Keratinocyte (primary cell): ENCODE measurements at regions not wholly inside any gene's neighbourhood (a gene's known extent, or its start where the extent isn't known, plus 50 kb on each side); places are given as distances from the start of the nearest gene placed in this dataset.

ENCODE experiments used
- DNase-seq: peaks from one replicate; pipeline ENCODE4 v3.0.0-alpha.2; 2011; ENCODE audit warnings: low read depth, missing footprints, low spot score
- FAIRE-seq: peaks from 2 replicates; lab custom pipeline; 2011; peaks lifted over from hg19 to GRCh38; lab: Jason Lieb, UNC
- H2AFZ ChIP-seq: 2 replicates; pipeline ENCODE4 v1.6.0; 2012; ENCODE audit warnings: low read length, control low read depth, inconsistent platforms; ENCODE audit not compliant: control insufficient read depth
- H3K27ac ChIP-seq: 2 replicates; pipeline ENCODE4 v1.5.1; 2011; ENCODE audit warnings: low read length; ENCODE audit not compliant: control insufficient read depth, insufficient read depth
- H3K27me3 ChIP-seq: 3 replicates; pipeline ENCODE4 v1.6.0; 2011; ENCODE audit warnings: low read length; ENCODE audit not compliant: control insufficient read depth, insufficient read depth; ENCODE audit errors: extremely low read depth
- H3K36me3 ChIP-seq, 2 experiments: 2 replicates in 1 of 2; 3 replicates in 1 of 2; pipeline ENCODE4 v1.5.1; 2011; ENCODE audit warnings: low read length in 2 of 2, mild to moderate bottlenecking in 1 of 2; ENCODE audit not compliant: control insufficient read depth in 2 of 2, insufficient read depth in 2 of 2; ENCODE audit errors: extremely low read depth in 1 of 2
- H3K4me1 ChIP-seq: 3 replicates; pipeline ENCODE4 v1.5.1; 2011; ENCODE audit warnings: low read length; ENCODE audit not compliant: control insufficient read depth, insufficient read depth; ENCODE audit errors: extremely low read depth
- H3K4me2 ChIP-seq: 3 replicates; pipeline ENCODE4 v1.6.0; 2011; ENCODE audit warnings: low read depth, low read length; ENCODE audit not compliant: control insufficient read depth, insufficient read depth; ENCODE audit errors: extremely low read depth
- H3K4me3 ChIP-seq, 3 experiments: fragments of 200-600 bp in 1 of 3; sonication (generic) in 1 of 3; 2 replicates in 2 of 3; 3 replicates in 1 of 3; pipeline ENCODE4 v1.5.1; 2011 to 2016; ENCODE audit warnings: low read length in 3 of 3, mild to moderate bottlenecking in 3 of 3, control low read depth in 2 of 3, inconsistent platforms in 1 of 3, low read depth in 1 of 3, mixed read lengths in 1 of 3, mixed run types in 1 of 3, moderate library complexity in 1 of 3; ENCODE audit not compliant: control insufficient read depth in 2 of 3, insufficient read depth in 2 of 3; ENCODE audit errors: extremely low read depth in 1 of 3
- H3K79me2 ChIP-seq: 2 replicates; pipeline ENCODE4 v1.6.0; 2012; ENCODE audit warnings: low read length; ENCODE audit not compliant: control insufficient read depth, insufficient read depth
- H3K9ac ChIP-seq: 3 replicates; pipeline ENCODE4 v1.6.0; 2011; ENCODE audit warnings: low read length; ENCODE audit not compliant: control insufficient read depth, insufficient read depth; ENCODE audit errors: extremely low read depth
- H3K9me1 ChIP-seq: 3 replicates; pipeline ENCODE4 v1.6.0; 2011; ENCODE audit warnings: low read length; ENCODE audit not compliant: control insufficient read depth, insufficient read depth; ENCODE audit errors: extremely low read depth
- H3K9me3 ChIP-seq: 2 replicates; pipeline ENCODE4 v1.5.1; 2012; ENCODE audit warnings: low read depth, low read length; ENCODE audit not compliant: control insufficient read depth
- H4K20me1 ChIP-seq: 3 replicates; pipeline ENCODE4 v1.6.0; 2011; ENCODE audit warnings: low read length; ENCODE audit not compliant: control insufficient read depth, insufficient read depth; ENCODE audit errors: extremely low read depth
- EZH2 ChIP-seq: IDR thresholded peaks from one replicate; pipeline ENCODE4 v1.6.1; 2012; ENCODE audit warnings: inconsistent platforms, mild to moderate bottlenecking, low read length, moderate library complexity
- dilution Hi-C: fragments of 300-500 bp; cut with MboI; formaldehyde crosslinking; loops from one replicate; pipeline ENCODE4 v1.7.0; 2020; ENCODE audit warnings: low sequenced_read_pairs; ENCODE audit not compliant: extremely low pct_ligation_motif_present
- TF ChIP-seq, protein P1 (sequence below), 3 experiments: IDR thresholded peaks in 1 of 3; conservative IDR thresholded peaks in 1 of 3; optimal IDR thresholded peaks in 1 of 3; 2 replicates in 2 of 3; 3 replicates in 1 of 3; pipeline versions ENCODE3 to v1.5.1; 2011; ENCODE audit warnings: low read length in 3 of 3, mild to moderate bottlenecking in 3 of 3, moderate library complexity in 2 of 3, control low read depth in 1 of 3, inconsistent platforms in 1 of 3; ENCODE audit not compliant: insufficient read depth in 2 of 3; ENCODE audit errors: extremely low read depth in 1 of 3

DNA sequence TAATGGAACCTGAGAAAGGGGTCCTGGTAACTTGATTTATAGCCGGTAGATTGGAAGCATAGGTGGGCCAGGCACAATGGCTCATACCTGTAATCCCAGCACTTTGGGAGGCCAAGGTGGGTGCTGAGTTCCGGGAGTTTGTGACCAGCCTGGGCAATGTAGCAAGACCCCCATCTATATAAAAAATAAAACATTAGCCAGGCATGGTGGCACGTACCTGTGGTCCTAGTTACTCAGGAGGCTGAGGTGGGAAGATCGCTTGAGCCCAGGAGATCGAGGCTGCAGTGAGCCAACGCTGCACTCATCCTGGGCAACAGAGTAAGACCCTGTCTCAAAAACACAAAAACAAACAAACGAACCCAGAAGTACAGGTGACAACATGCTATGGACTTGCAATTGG is 76.5 kb downstream of the ZNF281 start:
- no peak overlapping the region for H3K4me3 ChIP-seq
- H3K36me3 ChIP-seq = no peaks in the 10 kb centered on the region
- no peak overlapping the region for H3K27ac ChIP-seq
- H3K4me1 ChIP-seq = peaks cover 18% of the 10 kb centered on the region
- H4K20me1 ChIP-seq = no peaks in the 10 kb centered on the region
- H3K9me3 ChIP-seq = no peaks in the 10 kb centered on the region
- no peak overlapping the region for H3K9ac ChIP-seq
- H3K79me2 ChIP-seq = no peaks in the 10 kb centered on the region
- no peaks in the 10 kb centered on the region for H3K27me3 ChIP-seq
- H3K9me1 ChIP-seq = no peaks in the 10 kb centered on the region
- DNase-seq = no peak
- FAIRE-seq = no peak
- H2AFZ ChIP-seq = no peak overlapping the region
- no peak overlapping the region for H3K4me2 ChIP-seq
- dilution Hi-C loops = no loop called here
- TF ChIP-seq, protein P1, sequence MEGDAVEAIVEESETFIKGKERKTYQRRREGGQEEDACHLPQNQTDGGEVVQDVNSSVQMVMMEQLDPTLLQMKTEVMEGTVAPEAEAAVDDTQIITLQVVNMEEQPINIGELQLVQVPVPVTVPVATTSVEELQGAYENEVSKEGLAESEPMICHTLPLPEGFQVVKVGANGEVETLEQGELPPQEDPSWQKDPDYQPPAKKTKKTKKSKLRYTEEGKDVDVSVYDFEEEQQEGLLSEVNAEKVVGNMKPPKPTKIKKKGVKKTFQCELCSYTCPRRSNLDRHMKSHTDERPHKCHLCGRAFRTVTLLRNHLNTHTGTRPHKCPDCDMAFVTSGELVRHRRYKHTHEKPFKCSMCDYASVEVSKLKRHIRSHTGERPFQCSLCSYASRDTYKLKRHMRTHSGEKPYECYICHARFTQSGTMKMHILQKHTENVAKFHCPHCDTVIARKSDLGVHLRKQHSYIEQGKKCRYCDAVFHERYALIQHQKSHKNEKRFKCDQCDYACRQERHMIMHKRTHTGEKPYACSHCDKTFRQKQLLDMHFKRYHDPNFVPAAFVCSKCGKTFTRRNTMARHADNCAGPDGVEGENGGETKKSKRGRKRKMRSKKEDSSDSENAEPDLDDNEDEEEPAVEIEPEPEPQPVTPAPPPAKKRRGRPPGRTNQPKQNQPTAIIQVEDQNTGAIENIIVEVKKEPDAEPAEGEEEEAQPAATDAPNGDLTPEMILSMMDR (optimal IDR thresholded peaks at IDR 0.05 in 1 of 3, IDR thresholded peaks at IDR 0.05 in 1 of 3, conservative IDR thresholded peaks at IDR 0.05 in 1 of 3; ENCODE audit: extremely low read depth in 1 of 3, insufficient read depth in 2 of 3, low read length in 3 of 3) = no peak
- TF ChIP-seq EZH2 = no peak

DNA sequence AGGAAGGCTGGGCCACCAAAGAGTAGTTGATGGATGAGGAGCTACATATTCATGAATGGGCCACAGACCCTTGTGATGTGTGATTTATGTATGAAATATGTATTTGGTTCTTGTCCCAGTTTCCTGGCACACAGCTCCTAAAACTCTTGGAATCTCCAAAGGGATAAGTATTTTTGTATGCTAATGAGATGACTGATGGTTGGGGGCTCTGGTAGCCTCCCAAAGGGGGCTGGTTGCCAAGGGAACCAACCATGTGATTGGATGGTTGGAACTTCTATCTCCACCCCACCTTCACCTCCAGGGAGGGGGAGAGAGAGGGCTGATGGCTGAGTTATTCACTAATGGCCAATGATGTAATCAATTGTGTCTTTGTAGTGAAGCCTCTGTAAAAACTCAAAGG is 77.1 kb downstream of the ZNF281 start:
- no peaks in the 10 kb centered on the region for H3K27me3 ChIP-seq
- H3K9ac ChIP-seq = no peak overlapping the region
- no peaks in the 10 kb centered on the region for H3K9me1 ChIP-seq
- FAIRE-seq (no peak), DNase-seq (no peak)
- peaks cover 18% of the 10 kb centered on the region for H3K4me1 ChIP-seq
- H3K9me3 ChIP-seq = no peaks in the 10 kb centered on the region
- H3K27ac ChIP-seq = no peak overlapping the region
- dilution Hi-C loops = no loop called here
- TF ChIP-seq, protein P1 (optimal IDR thresholded peaks at IDR 0.05 in 1 of 3, IDR thresholded peaks at IDR 0.05 in 1 of 3, conservative IDR thresholded peaks at IDR 0.05 in 1 of 3; ENCODE audit: extremely low read depth in 1 of 3, insufficient read depth in 2 of 3, low read length in 3 of 3) = no peak
- TF ChIP-seq EZH2 = no peak
- no peaks in the 10 kb centered on the region for H3K36me3 ChIP-seq
- no peaks in the 10 kb centered on the region for H3K79me2 ChIP-seq
- no peak overlapping the region for H2AFZ ChIP-seq
- no peaks in the 10 kb centered on the region for H4K20me1 ChIP-seq
- H3K4me2 ChIP-seq = no peak overlapping the region
- H3K4me3 ChIP-seq = no peak overlapping the region
